ENCODE measurements at regions not wholly inside any gene's neighbourhood (a gene's known extent, or its start where the extent isn't known, plus 50 kb on each side); places are given as distances from the start of the nearest gene placed in this dataset.

- ChIA-PET POLR2A (interaction anchor here (0.5 kb wide), 1 partner anchor 244 kb away, joined by 3 read pairs; no protein-coding TSS in a partner anchor), CTCF (ENCODE audit: unreplicated experiment) (no interaction called here)
- Histone ChIP-seq H4K20me1 (ENCODE audit: insufficient read depth, low read length) (no peaks in the 10 kb centered on the region), H2AFZ (ENCODE audit: low read length) (no peak overlapping the region), H3K27ac (ENCODE audit: low read depth, low read length, poor library complexity, severe bottlenecking) (no peak overlapping the region), H3K79me2 (ENCODE audit: insufficient read depth, low read depth, low read length) (no peaks in the 10 kb centered on the region), H3K4me3 (ENCODE audit: low read depth, low read length, poor library complexity, severe bottlenecking) (no peak overlapping the region), H3K9me2 (ENCODE audit: insufficient read depth, low read length) (no peaks in the 10 kb centered on the region), H3K9me3 (ENCODE audit: low read length) (no peaks in the 10 kb centered on the region), H3K4me1 (ENCODE audit: insufficient read depth, low read length, poor library complexity, severe bottlenecking) (no peaks in the 10 kb centered on the region), H3K4me2 (ENCODE audit: low read length) (no peak overlapping the region), H3K36me3 (ENCODE audit: insufficient read depth, low read length) (no peaks in the 10 kb centered on the region)
- DNase-seq (ENCODE audit: low spot score) = no peak
- TF ChIP-seq EZH2phosphoT487 (IDR thresholded peaks at IDR 0.05; ENCODE audit: borderline replicate concordance, low read depth, low read length) (no peak), CTCF (conservative IDR thresholded peaks at IDR 0.05; ENCODE audit: low read length) (no peak)
- BruUV-seq (replicated peaks) = no TSS peak
- intact Hi-C loops (cut with micrococcal nuclease; ENCODE audit: unreplicated experiment) = loop anchor here (2.0 kb wide), 1 partner anchor 282 kb away; no protein-coding TSS in a partner anchor
Observed at GRCh38 chr12:3994500-3994899, 121.3 kb upstream of the PARP11 start.

- DNase-seq (ENCODE audit: low spot score) = no peak
- no peaks in the 10 kb centered on the region for H3K9me3 ChIP-seq (ENCODE audit: low read length)
- no peaks in the 10 kb centered on the region for H4K20me1 ChIP-seq (ENCODE audit: insufficient read depth, low read length)
- BruUV-seq (replicated peaks) = no TSS peak
- no peaks in the 10 kb centered on the region for H3K4me1 ChIP-seq (ENCODE audit: insufficient read depth, low read length, poor library complexity, severe bottlenecking)
- intact Hi-C loops (cut with micrococcal nuclease; ENCODE audit: unreplicated experiment) = no loop called here
- H3K79me2 ChIP-seq (ENCODE audit: insufficient read depth, low read depth, low read length) = no peaks in the 10 kb centered on the region
- TF ChIP-seq CTCF (conservative IDR thresholded peaks at IDR 0.05; ENCODE audit: low read length) (no peak), EZH2phosphoT487 (IDR thresholded peaks at IDR 0.05; ENCODE audit: borderline replicate concordance, low read depth, low read length) (no peak)
- H3K9me2 ChIP-seq (ENCODE audit: insufficient read depth, low read length) = no peaks in the 10 kb centered on the region
- H3K36me3 ChIP-seq (ENCODE audit: insufficient read depth, low read length) = no peaks in the 10 kb centered on the region
- ChIA-PET POLR2A (no interaction called here), CTCF (ENCODE audit: unreplicated experiment) (no interaction called here)
- H3K27ac ChIP-seq (ENCODE audit: low read depth, low read length, poor library complexity, severe bottlenecking) = no peak overlapping the region
- no peak overlapping the region for H2AFZ ChIP-seq (ENCODE audit: low read length)
- H3K4me2 ChIP-seq (ENCODE audit: low read length) = no peak overlapping the region
- H3K4me3 ChIP-seq (ENCODE audit: low read depth, low read length, poor library complexity, severe bottlenecking) = no peak overlapping the region
Observed at GRCh38 chr12:3992945-3993344, 119.7 kb upstream of the PARP11 start.

- CTCF ChIA-PET (ENCODE audit: unreplicated experiment) = no interaction called here
- Histone ChIP-seq H4K20me1 (ENCODE audit: insufficient read depth, low read length) (no peaks in the 10 kb centered on the region), H3K4me1 (ENCODE audit: insufficient read depth, low read length, poor library complexity, severe bottlenecking) (no peaks in the 10 kb centered on the region), H3K27ac (ENCODE audit: low read depth, low read length, poor library complexity, severe bottlenecking) (no peak overlapping the region), H3K4me2 (ENCODE audit: low read length) (no peak overlapping the region), H3K4me3 (ENCODE audit: low read depth, low read length, poor library complexity, severe bottlenecking) (no peak overlapping the region), H3K79me2 (ENCODE audit: insufficient read depth, low read depth, low read length) (no peaks in the 10 kb centered on the region), H3K36me3 (ENCODE audit: insufficient read depth, low read length) (no peaks in the 10 kb centered on the region), H3K9me2 (ENCODE audit: insufficient read depth, low read length) (no peaks in the 10 kb centered on the region), H2AFZ (ENCODE audit: low read length) (no peak overlapping the region), H3K9me3 (ENCODE audit: low read length) (no peaks in the 10 kb centered on the region)
- BruUV-seq (replicated peaks) = no TSS peak
- intact Hi-C loops (cut with micrococcal nuclease; ENCODE audit: unreplicated experiment) = no loop called here
- no peak for DNase-seq (ENCODE audit: low spot score)
- POLR2A ChIA-PET = interaction anchor here (0.8 kb wide), 1 partner anchor 8 kb away, joined by 3 read pairs; no protein-coding TSS in a partner anchor
- TF ChIP-seq EZH2phosphoT487 (IDR thresholded peaks at IDR 0.05; ENCODE audit: borderline replicate concordance, low read depth, low read length) (no peak), CTCF (conservative IDR thresholded peaks at IDR 0.05; ENCODE audit: low read length) (no peak)
Observed at GRCh38 chr12:3991798-3992580, 118.8 kb upstream of the PARP11 start.
